Keratinocyte (primary cell): ENCODE measurements at regions not wholly inside any gene's neighbourhood (a gene's known extent, or its start where the extent isn't known, plus 50 kb on each side); places are given as distances from the start of the nearest gene placed in this dataset.

ENCODE experiments used
- EZH2 ChIP-seq: IDR thresholded peaks from one replicate; pipeline ENCODE4 v1.6.1; 2012; ENCODE audit warnings: inconsistent platforms, mild to moderate bottlenecking, low read length, moderate library complexity
- TF ChIP-seq, protein P1 (sequence below), 3 experiments: IDR thresholded peaks in 1 of 3; conservative IDR thresholded peaks in 1 of 3; optimal IDR thresholded peaks in 1 of 3; 2 replicates in 2 of 3; 3 replicates in 1 of 3; pipeline versions ENCODE3 to v1.5.1; 2011; ENCODE audit warnings: low read length in 3 of 3, mild to moderate bottlenecking in 3 of 3, moderate library complexity in 2 of 3, control low read depth in 1 of 3, inconsistent platforms in 1 of 3; ENCODE audit not compliant: insufficient read depth in 2 of 3; ENCODE audit errors: extremely low read depth in 1 of 3

DNA sequence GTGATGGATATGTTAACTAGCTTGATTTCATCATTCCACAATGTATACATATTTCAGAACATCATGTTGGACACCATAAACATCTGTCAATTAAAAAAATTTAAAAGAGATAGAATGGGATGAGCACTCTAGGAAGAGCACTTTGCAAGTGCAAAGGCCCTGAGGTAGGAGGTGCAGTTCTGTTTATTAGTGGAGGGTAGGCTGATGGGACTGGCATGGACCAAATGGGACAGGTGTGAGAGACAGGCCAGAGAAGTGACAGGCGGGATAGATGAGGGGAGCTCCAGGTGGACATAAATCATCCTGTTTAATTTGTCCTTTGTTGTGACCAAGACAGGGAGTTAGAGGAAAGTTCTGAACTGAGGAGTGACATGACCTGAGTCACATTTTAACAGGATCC, 477.9 kb downstream of the TSN start:
- TF ChIP-seq, protein P1, sequence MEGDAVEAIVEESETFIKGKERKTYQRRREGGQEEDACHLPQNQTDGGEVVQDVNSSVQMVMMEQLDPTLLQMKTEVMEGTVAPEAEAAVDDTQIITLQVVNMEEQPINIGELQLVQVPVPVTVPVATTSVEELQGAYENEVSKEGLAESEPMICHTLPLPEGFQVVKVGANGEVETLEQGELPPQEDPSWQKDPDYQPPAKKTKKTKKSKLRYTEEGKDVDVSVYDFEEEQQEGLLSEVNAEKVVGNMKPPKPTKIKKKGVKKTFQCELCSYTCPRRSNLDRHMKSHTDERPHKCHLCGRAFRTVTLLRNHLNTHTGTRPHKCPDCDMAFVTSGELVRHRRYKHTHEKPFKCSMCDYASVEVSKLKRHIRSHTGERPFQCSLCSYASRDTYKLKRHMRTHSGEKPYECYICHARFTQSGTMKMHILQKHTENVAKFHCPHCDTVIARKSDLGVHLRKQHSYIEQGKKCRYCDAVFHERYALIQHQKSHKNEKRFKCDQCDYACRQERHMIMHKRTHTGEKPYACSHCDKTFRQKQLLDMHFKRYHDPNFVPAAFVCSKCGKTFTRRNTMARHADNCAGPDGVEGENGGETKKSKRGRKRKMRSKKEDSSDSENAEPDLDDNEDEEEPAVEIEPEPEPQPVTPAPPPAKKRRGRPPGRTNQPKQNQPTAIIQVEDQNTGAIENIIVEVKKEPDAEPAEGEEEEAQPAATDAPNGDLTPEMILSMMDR (optimal IDR thresholded peaks at IDR 0.05 in 1 of 3, IDR thresholded peaks at IDR 0.05 in 1 of 3, conservative IDR thresholded peaks at IDR 0.05 in 1 of 3; ENCODE audit: extremely low read depth in 1 of 3, insufficient read depth in 2 of 3, low read length in 3 of 3): no peak
- TF ChIP-seq EZH2: no peak
